Type B pancreatic cell (in vitro differentiated cells): ENCODE measurements at regions not wholly inside any gene's neighbourhood (a gene's known extent, or its start where the extent isn't known, plus 50 kb on each side); places are given as distances from the start of the nearest gene placed in this dataset.
"Not testable (repeated sequence)": the region's sequence is repeated elsewhere in the genome, so short reads cannot be mapped to it uniquely, and the experiment has no call there.

Experiments used
- DNase-seq: peaks from one replicate; pipeline ENCODE4 v3.0.0; 2021; ENCODE audit warnings: mixed read lengths; ENCODE audit not compliant: unreplicated experiment; ENCODE audit errors: extremely low spot score
- H3K27ac Mint-ChIP-seq: 2 replicates; pipeline ENCODE4 v1.8.0; 2021; ENCODE audit warnings: mild to moderate bottlenecking, mixed read lengths
- H3K27me3 Mint-ChIP-seq: 2 replicates; pipeline ENCODE4 v1.8.0; 2021; ENCODE audit warnings: mixed read lengths
- H3K36me3 Mint-ChIP-seq: 2 replicates; pipeline ENCODE4 v1.8.0; 2021; ENCODE audit warnings: mixed read lengths
- H3K4me1 Mint-ChIP-seq: one replicate; pipeline ENCODE4 v1.8.0; 2021; ENCODE audit warnings: mixed read lengths; ENCODE audit not compliant: unreplicated experiment
- H3K4me3 Mint-ChIP-seq: 2 replicates; pipeline ENCODE4 v1.8.0; 2021; ENCODE audit warnings: mild to moderate bottlenecking, mixed read lengths
- H3K9me3 Mint-ChIP-seq: 2 replicates; pipeline ENCODE4 v1.8.0; 2021; ENCODE audit warnings: mixed read lengths
- CTCF ChIP-seq: fragments of 200-600 bp; sonication (generic); conservative IDR thresholded peaks from 2 replicates; pipeline ENCODE4 v1.5.0; 2021; ENCODE audit warnings: antibody characterized with exemption, mild to moderate bottlenecking

GRCh38 chr10:53183733-53184132, 411.1 kb upstream of the MBL2 start:
- Mint-ChIP-seq H3K9me3 (peaks cover 13% of the 10 kb centered on the region), H3K4me1 (no peaks in the 10 kb centered on the region), H3K4me3 (no peak overlapping the region), H3K36me3 (no peaks in the 10 kb centered on the region), H3K27me3 (no peaks in the 10 kb centered on the region), H3K27ac (no peak overlapping the region)
- DNase-seq: no peak
- no peak for TF ChIP-seq CTCF

DNA sequence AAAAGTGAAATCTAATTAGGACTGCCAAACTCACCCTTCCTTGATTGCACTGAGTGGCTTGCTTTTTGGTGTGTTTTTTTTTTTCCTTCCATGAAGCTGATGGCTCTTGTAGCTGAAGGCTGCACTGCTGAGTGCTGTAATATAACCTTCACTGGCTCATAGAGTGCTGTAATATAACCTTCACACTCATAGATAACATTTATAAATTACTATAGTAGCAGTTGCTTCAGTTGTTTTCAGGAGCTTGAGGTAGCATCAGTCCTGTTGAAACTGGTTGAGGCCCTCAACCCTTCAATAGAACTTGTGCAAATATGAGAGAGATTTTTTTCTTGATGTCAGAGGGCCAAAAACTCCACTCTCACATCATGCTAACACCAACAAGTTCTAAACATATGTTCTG, 404.9 kb upstream of the MBL2 start:
- no peak overlapping the region for H3K27ac Mint-ChIP-seq
- no peaks in the 10 kb centered on the region for H3K27me3 Mint-ChIP-seq

DNA sequence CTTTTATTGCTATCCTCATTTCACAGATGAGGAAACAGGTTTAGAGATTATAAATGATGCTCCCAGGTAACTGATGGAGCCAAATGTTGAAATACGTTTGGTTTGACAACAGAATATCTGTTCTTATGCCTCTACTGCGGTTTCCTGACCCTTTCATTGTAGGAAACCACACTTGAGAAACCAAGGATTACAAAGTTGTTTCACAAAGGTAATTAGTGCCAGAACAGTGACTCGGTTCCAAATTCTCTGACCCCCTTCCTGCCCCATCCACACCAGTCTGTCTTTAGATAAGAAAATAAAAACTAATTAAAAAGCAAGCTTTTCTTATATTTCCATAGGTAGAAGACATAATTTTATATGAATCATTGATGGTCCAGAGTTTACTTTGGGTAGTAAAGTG, 393.7 kb upstream of the MBL2 start:
- no peak overlapping the region for H3K4me3 Mint-ChIP-seq
- H3K9me3 Mint-ChIP-seq: peaks cover 5% of the 10 kb centered on the region
- peaks cover 10% of the 10 kb centered on the region for H3K4me1 Mint-ChIP-seq
- TF ChIP-seq CTCF: no peak
- no peaks in the 10 kb centered on the region for H3K27me3 Mint-ChIP-seq
- DNase-seq: no peak
- H3K36me3 Mint-ChIP-seq: no peaks in the 10 kb centered on the region
- H3K27ac Mint-ChIP-seq: no peak overlapping the region

More for the DNA sequence above, 404.9 kb upstream of the MBL2 start:
- no peaks in the 10 kb centered on the region for H3K9me3 Mint-ChIP-seq
- H3K36me3 Mint-ChIP-seq: no peaks in the 10 kb centered on the region
- DNase-seq: no peak
- no peak for TF ChIP-seq CTCF
- H3K4me3 Mint-ChIP-seq: no peak overlapping the region
- no peaks in the 10 kb centered on the region for H3K4me1 Mint-ChIP-seq

DNA sequence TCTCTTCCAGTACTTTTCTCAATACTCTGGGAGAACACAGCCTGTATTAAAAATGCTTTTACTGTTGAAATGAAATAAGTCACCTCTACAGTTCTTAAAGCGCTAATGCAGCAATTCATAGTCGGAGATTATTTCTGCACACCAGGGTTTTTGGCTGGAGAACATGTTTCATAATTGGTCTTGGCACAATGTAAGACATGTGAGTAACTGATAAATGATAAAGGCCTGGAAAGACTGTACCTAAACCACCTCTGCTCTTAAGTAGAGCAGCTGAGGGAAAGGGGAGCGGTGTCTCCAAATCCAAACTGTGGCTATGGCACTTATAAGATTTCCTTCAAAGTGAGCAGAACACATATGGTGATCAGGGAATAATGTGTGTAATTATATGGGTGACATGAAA, 390.3 kb upstream of the MBL2 start:
- Mint-ChIP-seq H3K27me3 (no peaks in the 10 kb centered on the region), H3K4me3 (no peak overlapping the region), H3K27ac (no peak overlapping the region), H3K36me3 (no peaks in the 10 kb centered on the region), H3K4me1 (peaks cover 10% of the 10 kb centered on the region), H3K9me3 (peaks cover 10% of the 10 kb centered on the region)
- DNase-seq: no peak
- TF ChIP-seq CTCF: no peak

DNA sequence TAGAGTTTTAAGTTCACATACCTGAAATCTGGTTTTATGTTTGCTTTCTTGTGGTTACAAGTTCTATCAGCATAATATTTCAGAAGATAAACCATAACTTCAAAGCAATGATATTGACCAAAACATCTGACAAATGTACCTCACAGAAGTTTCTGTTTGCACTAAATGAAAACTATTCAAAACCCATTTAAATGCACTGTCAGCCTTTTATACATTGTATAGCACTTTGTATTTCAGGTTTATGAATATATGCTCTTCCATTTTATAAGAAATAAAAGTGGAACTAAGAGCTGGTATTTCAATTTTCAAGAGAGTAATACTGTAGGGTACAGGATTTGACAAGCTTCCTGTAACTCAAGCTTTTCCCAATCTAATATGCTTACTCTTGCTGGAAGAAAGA, 388.6 kb upstream of the MBL2 start:
- Mint-ChIP-seq H3K9me3 (peaks cover 10% of the 10 kb centered on the region), H3K4me1 (peaks cover 10% of the 10 kb centered on the region), H3K36me3 (no peaks in the 10 kb centered on the region), H3K27me3 (no peaks in the 10 kb centered on the region), H3K27ac (no peak overlapping the region), H3K4me3 (no peak overlapping the region)
- no peak for DNase-seq
- no peak for TF ChIP-seq CTCF

- not testable (repeated sequence) for H3K4me3 Mint-ChIP-seq, H3K27ac Mint-ChIP-seq, DNase-seq, H3K36me3 Mint-ChIP-seq, H3K27me3 Mint-ChIP-seq, H3K4me1 Mint-ChIP-seq
- peaks cover 13% of the 10 kb centered on the region for H3K9me3 Mint-ChIP-seq
Observed at GRCh38 chr10:53155674-53156073, 383.1 kb upstream of the MBL2 start.
